Mesenchymal stem cell (in vitro differentiated cells and primary cell): ENCODE measurements at regions not wholly inside any gene's neighbourhood (a gene's known extent, or its start where the extent isn't known, plus 50 kb on each side); places are given as distances from the start of the nearest gene placed in this dataset.

ENCODE experiments used
- DNase-seq: peaks from one replicate; pipeline ENCODE4 v3.0.0-alpha.2; 2013
- H2AFZ ChIP-seq: one replicate; pipeline ENCODE4 v1.6.1; 2013; ENCODE audit warnings: low read depth, mild to moderate bottlenecking, control low read depth, inconsistent platforms, low read length, moderate library complexity
- H2AK5ac ChIP-seq: 2 replicates; pipeline ENCODE4 v1.6.1; 2013; ENCODE audit warnings: low read length, moderate library complexity, mild to moderate bottlenecking, inconsistent platforms; ENCODE audit not compliant: severe bottlenecking
- H2BK120ac ChIP-seq: one replicate; pipeline ENCODE4 v1.6.1; 2013; ENCODE audit warnings: low read depth, mild to moderate bottlenecking, inconsistent platforms, low read length, moderate library complexity
- H2BK12ac ChIP-seq, 2 experiments: one replicate each; pipeline ENCODE4 v1.6.1; 2013; ENCODE audit warnings: inconsistent platforms in 2 of 2, low read length in 2 of 2, mild to moderate bottlenecking in 2 of 2, moderate library complexity in 2 of 2, control low read depth in 1 of 2
- H2BK15ac ChIP-seq: one replicate; pipeline ENCODE4 v1.6.1; 2013; ENCODE audit warnings: mild to moderate bottlenecking, low read depth, inconsistent platforms; ENCODE audit not compliant: poor library complexity, severe bottlenecking
- H2BK5ac ChIP-seq: 2 replicates; pipeline ENCODE4 v1.6.1; 2013; ENCODE audit warnings: low read depth, mild to moderate bottlenecking, low read length, control low read depth, inconsistent platforms; ENCODE audit not compliant: poor library complexity, severe bottlenecking
- H3K14ac ChIP-seq, 2 experiments: one replicate each; pipeline ENCODE4 v1.6.1; 2013; ENCODE audit warnings: inconsistent platforms in 2 of 2, low read length in 2 of 2, control low read depth in 1 of 2, mild to moderate bottlenecking in 1 of 2, moderate library complexity in 1 of 2
- H3K18ac ChIP-seq, 2 experiments: one replicate each; pipeline ENCODE4 v1.6.1; 2013; ENCODE audit warnings: inconsistent platforms in 2 of 2, low read length in 2 of 2, control low read depth in 1 of 2, low read depth in 1 of 2, mild to moderate bottlenecking in 1 of 2
- H3K23ac ChIP-seq, 2 experiments: one replicate each; pipeline ENCODE4 v1.6.1; 2013; ENCODE audit warnings: inconsistent platforms in 2 of 2, low read length in 2 of 2, mild to moderate bottlenecking in 2 of 2, moderate library complexity in 2 of 2, control low read depth in 1 of 2
- H3K27ac ChIP-seq: 2 replicates; pipeline ENCODE4 v1.5.1; 2013; ENCODE audit warnings: mild to moderate bottlenecking, moderate library complexity, low read length, control low read depth, inconsistent platforms; ENCODE audit not compliant: poor library complexity, severe bottlenecking
- H3K27me3 ChIP-seq, 2 experiments: 2 replicates each; pipeline versions ENCODE4 v1.6.1 to v1.7.0; 2013; ENCODE audit warnings: low read length in 2 of 2, mild to moderate bottlenecking in 2 of 2, moderate library complexity in 2 of 2, control low read depth in 1 of 2, inconsistent platforms in 1 of 2; ENCODE audit not compliant: control insufficient read depth in 1 of 2, insufficient read depth in 1 of 2
- H3K36me3 ChIP-seq, 2 experiments: 2 replicates each; pipeline versions ENCODE4 v1.6.1 to v1.7.0; 2013; ENCODE audit warnings: low read length in 2 of 2, control low read depth in 1 of 2, inconsistent platforms in 1 of 2, low read depth in 1 of 2, mild to moderate bottlenecking in 1 of 2; ENCODE audit not compliant: insufficient read depth in 2 of 2, control insufficient read depth in 1 of 2
- H3K4ac ChIP-seq, 2 experiments: one replicate each; pipeline ENCODE4 v1.6.1; 2013; ENCODE audit warnings: inconsistent platforms in 2 of 2, low read length in 2 of 2, mild to moderate bottlenecking in 2 of 2, moderate library complexity in 2 of 2, control low read depth in 1 of 2, low read depth in 1 of 2
- H3K4me1 ChIP-seq: 2 replicates; pipeline ENCODE4 v1.6.1; 2013; ENCODE audit warnings: low read depth, low read length, control low read depth; ENCODE audit not compliant: control insufficient read depth, insufficient read depth
- H3K4me2 ChIP-seq: 2 replicates; pipeline ENCODE4 v1.6.1; 2013; ENCODE audit warnings: low read length, mild to moderate bottlenecking, inconsistent platforms; ENCODE audit not compliant: poor library complexity, severe bottlenecking
- H3K4me3 ChIP-seq, 2 experiments: 2 replicates each; pipeline versions ENCODE4 v1.5.1 to v1.7.0; 2013; ENCODE audit warnings: low read length in 2 of 2, mild to moderate bottlenecking in 2 of 2, control low read depth in 1 of 2, low read depth in 1 of 2; ENCODE audit not compliant: insufficient read depth in 1 of 2
- H3K79me1 ChIP-seq: replicated peaks from 2 replicates; pipeline ENCODE4 v1.6.1; 2013; ENCODE audit warnings: mild to moderate bottlenecking, control low read depth, low read length, inconsistent platforms; ENCODE audit not compliant: poor library complexity, severe bottlenecking
- H3K9ac ChIP-seq: 2 replicates; pipeline ENCODE4 v1.7.0; 2013; ENCODE audit warnings: mild to moderate bottlenecking, low read length, moderate library complexity
- H3K9me3 ChIP-seq: 2 replicates; pipeline ENCODE4 v1.7.0; 2013; ENCODE audit warnings: mild to moderate bottlenecking, low read length; ENCODE audit not compliant: control insufficient read depth
- H4K8ac ChIP-seq: one replicate; pipeline ENCODE4 v1.6.1; 2013; ENCODE audit warnings: inconsistent platforms, mild to moderate bottlenecking, low read length, moderate library complexity
- H4K91ac ChIP-seq: one replicate; pipeline ENCODE4 v1.6.1; 2013; ENCODE audit warnings: mild to moderate bottlenecking, low read length, inconsistent platforms
- WGBS: methylation state at CpG from one replicate; pipeline ENCODE4 v1.1.7; 2013; ENCODE audit warnings: mixed read lengths; 5-methylcytosine and 5-hydroxymethylcytosine counted together

DNA sequence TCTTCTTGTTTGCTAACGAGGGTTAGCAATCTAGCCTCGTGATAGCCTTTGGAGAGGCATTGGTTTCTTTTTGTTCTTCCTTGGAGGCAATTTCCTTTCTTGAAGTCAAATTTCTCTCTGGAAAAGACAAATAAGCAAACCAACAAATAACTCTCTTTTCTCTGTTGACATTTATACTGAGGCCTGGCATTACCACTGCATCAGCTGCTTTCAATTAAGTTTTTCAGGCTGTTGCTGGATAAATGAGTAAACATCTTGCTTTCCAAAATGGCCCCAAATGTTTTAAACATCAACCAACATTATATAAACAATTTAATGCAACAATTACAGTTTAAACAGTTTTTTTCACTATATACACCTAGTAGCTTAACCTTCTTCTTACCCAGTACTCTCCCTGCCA is 264.4 kb downstream of the HTR1A start:
- Histone ChIP-seq H3K14ac (no peak overlapping the region), H2BK120ac (no peak overlapping the region), H3K36me3 (no peaks in the 10 kb centered on the region), H3K4me1 (no peaks in the 10 kb centered on the region), H3K9me3 (peaks cover 3% of the 10 kb centered on the region), H3K9ac (no peak overlapping the region), H3K18ac (no peak overlapping the region), H4K91ac (no peak overlapping the region), H3K4me2 (no peak overlapping the region), H4K8ac (no peak overlapping the region), H2BK12ac (no peak overlapping the region), H2BK15ac (no peak overlapping the region), H3K27ac (no peak overlapping the region), H3K79me1 (no peaks in the 10 kb centered on the region), H2AK5ac (no peak overlapping the region), H3K4me3 (no peak overlapping the region), H3K27me3 (no peaks in the 10 kb centered on the region), H2BK5ac (no peak overlapping the region), H2AFZ (no peak overlapping the region), H3K23ac (no peak overlapping the region), H3K4ac (no peak overlapping the region)
- WGBS = 82% methylated on average over 2 of the region's 2 CpGs
- DNase-seq = no peak

DNA sequence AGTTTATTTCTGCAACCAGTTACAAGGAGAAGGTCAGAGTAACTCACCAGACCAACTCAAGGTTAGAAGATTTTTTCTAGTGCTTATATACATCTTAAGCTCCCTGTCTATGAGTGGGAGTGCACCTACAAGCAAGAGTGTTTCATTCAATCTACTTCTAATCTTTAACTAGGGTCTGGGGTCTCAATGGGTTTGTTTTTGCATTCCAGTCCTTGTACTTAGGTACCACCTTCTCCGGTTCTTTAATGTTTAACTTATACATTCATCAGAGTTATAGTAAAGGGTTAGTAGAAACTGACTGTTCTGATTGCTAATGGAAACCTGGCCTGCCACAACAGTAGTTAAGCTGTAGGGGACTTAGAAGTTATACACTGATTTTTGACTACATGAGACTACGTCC is 271.7 kb downstream of the HTR1A start:
- H2BK15ac ChIP-seq = no peak overlapping the region
- H3K79me1 ChIP-seq = no peaks in the 10 kb centered on the region
- H3K36me3 ChIP-seq = no peaks in the 10 kb centered on the region
- no peak overlapping the region for H3K4me3 ChIP-seq
- no peak overlapping the region for H3K27ac ChIP-seq
- no peak overlapping the region for H3K9ac ChIP-seq
- H3K9me3 ChIP-seq = no peaks in the 10 kb centered on the region
- no peaks in the 10 kb centered on the region for H3K4me1 ChIP-seq
- H3K27me3 ChIP-seq = no peaks in the 10 kb centered on the region
- H4K8ac ChIP-seq = no peak overlapping the region
- H2AK5ac ChIP-seq = no peak overlapping the region
- 85% methylated on average over 1 of the region's 2 CpGs for WGBS
- no peak overlapping the region for H3K4me2 ChIP-seq
- no peak overlapping the region for H2BK12ac ChIP-seq
- H3K18ac ChIP-seq = no peak overlapping the region
- H2BK5ac ChIP-seq = no peak overlapping the region
- H3K14ac ChIP-seq = no peak overlapping the region
- H2BK120ac ChIP-seq = no peak overlapping the region
- H3K23ac ChIP-seq = no peak overlapping the region
- H4K91ac ChIP-seq = no peak overlapping the region
- H2AFZ ChIP-seq = no peak overlapping the region
- H3K4ac ChIP-seq = no peak overlapping the region
- DNase-seq = no peak

DNA sequence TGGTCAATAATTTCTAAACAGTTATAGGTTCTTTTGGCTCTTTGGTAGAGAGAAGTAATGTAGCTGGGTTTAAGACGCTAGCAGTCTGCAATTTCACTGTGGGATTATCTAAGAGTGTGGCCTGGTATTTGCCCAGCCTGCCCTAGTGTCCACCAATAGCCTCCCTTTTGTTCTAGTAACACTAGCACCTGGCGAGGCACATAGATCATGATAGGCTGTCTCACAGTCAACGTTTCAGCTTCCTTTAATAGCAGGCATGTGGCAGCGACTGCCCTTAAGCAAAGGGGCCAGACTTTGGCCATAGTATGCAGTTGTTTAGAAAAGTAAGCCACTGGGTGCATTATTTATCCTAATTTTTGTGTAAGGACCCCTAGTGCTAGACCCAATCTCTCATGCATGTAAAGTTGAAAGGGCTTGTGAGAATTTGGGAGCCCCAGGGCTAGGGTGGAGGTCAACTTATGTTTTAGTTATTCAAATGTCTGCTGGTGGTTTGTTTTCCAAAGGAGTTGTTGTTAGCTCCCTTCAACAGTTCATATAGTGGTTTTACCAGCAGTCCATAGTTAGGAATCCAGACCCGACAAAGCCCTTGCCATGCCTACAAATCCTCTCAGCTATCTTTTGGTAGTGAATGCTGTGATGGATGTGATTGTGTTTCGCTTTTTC is 274.3 kb downstream of the HTR1A start:
- H3K4me1 ChIP-seq = no peaks in the 10 kb centered on the region
- 67% methylated on average over 4 of the region's 6 CpGs for WGBS
- no peaks in the 10 kb centered on the region for H3K79me1 ChIP-seq
- no peak overlapping the region for H3K18ac ChIP-seq
- no peak overlapping the region for H2BK15ac ChIP-seq
- H3K9me3 ChIP-seq = no peaks in the 10 kb centered on the region
- H3K4ac ChIP-seq = no peak overlapping the region
- H3K27me3 ChIP-seq = no peaks in the 10 kb centered on the region
- no peak for DNase-seq
- no peak overlapping the region for H3K23ac ChIP-seq
- no peak overlapping the region for H4K8ac ChIP-seq
- no peak overlapping the region for H4K91ac ChIP-seq
- H3K9ac ChIP-seq = no peak overlapping the region
- no peak overlapping the region for H2AK5ac ChIP-seq
- H3K4me2 ChIP-seq = no peak overlapping the region
- H2BK5ac ChIP-seq = no peak overlapping the region
- no peaks in the 10 kb centered on the region for H3K36me3 ChIP-seq
- H3K4me3 ChIP-seq = no peak overlapping the region
- no peak overlapping the region for H2AFZ ChIP-seq
- no peak overlapping the region for H3K27ac ChIP-seq
- no peak overlapping the region for H3K14ac ChIP-seq
- H2BK12ac ChIP-seq = no peak overlapping the region
- no peak overlapping the region for H2BK120ac ChIP-seq

DNA sequence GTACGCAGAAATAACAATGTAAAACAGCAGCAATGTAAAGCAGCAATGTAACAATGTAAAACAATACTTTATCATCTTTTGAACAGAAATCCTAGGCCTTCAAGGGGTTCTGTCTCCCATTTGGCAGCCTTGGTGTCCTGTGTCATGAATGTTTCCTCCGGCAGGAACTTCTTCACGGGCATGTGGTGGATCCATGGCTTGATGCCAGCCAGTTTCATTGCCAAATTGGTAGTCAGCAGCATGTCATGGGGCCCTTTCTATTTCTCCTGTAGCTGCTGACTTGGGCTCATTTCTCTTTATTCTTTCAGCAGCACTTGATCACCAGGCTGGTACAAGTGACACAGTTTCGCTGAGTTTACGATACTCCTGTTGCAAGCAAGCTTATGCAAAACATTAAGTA is 275.3 kb downstream of the HTR1A start:
- Histone ChIP-seq H3K23ac (no peak overlapping the region), H2BK15ac (no peak overlapping the region), H2BK5ac (no peak overlapping the region), H3K14ac (no peak overlapping the region), H3K27ac (no peak overlapping the region), H3K4me3 (no peak overlapping the region), H2BK120ac (no peak overlapping the region), H2BK12ac (no peak overlapping the region), H2AK5ac (no peak overlapping the region), H3K36me3 (no peaks in the 10 kb centered on the region), H2AFZ (no peak overlapping the region), H3K9ac (no peak overlapping the region), H3K27me3 (no peaks in the 10 kb centered on the region), H3K79me1 (no peaks in the 10 kb centered on the region), H3K18ac (no peak overlapping the region), H4K91ac (no peak overlapping the region), H3K4ac (no peak overlapping the region), H3K4me2 (no peak overlapping the region), H3K9me3 (peaks cover under 1% of the 10 kb centered on the region), H4K8ac (no peak overlapping the region), H3K4me1 (no peaks in the 10 kb centered on the region)
- no peak for DNase-seq
- 88% methylated on average over 4 of the region's 5 CpGs for WGBS
